HG02798 (cell line): ENCODE measurements at regions not wholly inside any gene's neighbourhood (a gene's known extent, or its start where the extent isn't known, plus 50 kb on each side); places are given as distances from the start of the nearest gene placed in this dataset.

Experiments
- ATAC-seq: cut with Tn5 transposase; IDR thresholded peaks from one replicate; pipeline ENCODE4 v1.9.1; 2021; ENCODE audit warnings: mild to moderate bottlenecking; ENCODE audit not compliant: unreplicated experiment, poor library complexity

GRCh38 chr16:49011901-49012300, 269.7 kb downstream of the CBLN1 start:
- ATAC-seq = no peak

- ATAC-seq = no peak
Observed at GRCh38 chr16:49010879-49011278, 270.8 kb downstream of the CBLN1 start.

DNA sequence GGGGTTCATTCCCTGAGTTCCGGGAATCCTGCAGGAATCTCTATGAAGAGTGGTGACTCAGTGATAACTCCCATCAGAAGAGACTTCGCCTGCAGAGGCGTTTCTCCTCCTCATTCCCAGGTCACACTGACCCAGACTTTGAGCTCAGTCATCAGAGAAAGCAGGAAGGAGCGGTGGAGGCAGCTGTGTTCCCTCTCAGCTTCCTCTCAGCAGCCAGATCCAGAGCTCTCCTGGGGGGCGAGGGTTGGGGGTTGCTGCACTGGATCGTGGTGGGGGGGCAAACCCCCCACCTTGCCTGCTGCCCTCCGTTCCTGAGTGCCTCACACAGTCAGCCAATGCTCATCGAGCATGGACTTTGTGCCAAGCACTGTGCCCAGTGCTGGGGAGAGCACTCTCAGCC, 271.2 kb downstream of the CBLN1 start:
- no peak for ATAC-seq

- no peak for ATAC-seq
Observed at GRCh38 chr16:49009204-49009603, 272.4 kb downstream of the CBLN1 start.

- ATAC-seq = no peak
Observed at GRCh38 chr16:49003992-49004391, 277.6 kb downstream of the CBLN1 start.

DNA sequence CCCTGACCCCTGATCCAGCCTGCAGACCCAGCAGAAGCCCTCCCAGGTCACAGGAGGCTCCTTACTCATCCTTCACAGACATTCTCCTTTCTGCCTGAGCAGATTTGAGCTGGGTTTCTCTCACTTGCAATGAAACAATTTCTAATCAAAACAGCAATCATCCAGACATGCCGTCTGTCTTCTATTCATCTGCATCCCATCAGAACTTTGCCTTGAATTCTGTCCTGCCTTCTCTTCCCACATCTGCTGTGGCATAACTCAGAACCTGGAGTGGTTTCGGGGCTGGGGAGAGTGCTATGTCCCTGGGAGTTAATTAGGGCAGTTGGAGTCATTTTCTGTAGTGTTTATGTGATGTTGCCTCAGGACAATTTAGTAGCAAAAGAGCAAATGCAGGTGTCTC, 278.6 kb downstream of the CBLN1 start:
- no peak for ATAC-seq

DNA sequence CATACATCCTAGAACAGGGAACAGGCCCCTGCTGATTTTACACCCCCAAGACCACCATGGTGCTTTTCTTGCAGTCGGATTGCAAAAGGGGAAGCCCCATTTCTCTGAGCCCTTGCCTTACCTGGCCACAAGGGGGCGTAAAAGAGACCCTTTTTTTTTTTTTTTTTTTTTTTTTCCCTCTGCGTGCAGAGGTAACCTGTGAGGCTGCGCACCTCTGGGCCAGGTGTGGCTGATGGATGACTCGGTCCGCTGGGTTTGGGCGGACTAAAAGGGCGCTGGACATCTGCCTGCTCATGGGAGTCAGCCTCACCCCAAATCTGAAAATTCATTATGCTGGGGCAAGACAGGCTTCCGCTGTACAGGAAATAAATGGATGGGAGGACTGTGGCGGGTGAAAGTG, 281.0 kb downstream of the CBLN1 start:
- ATAC-seq = no peak

GRCh38 chr16:48999508-48999907, 282.1 kb downstream of the CBLN1 start:
- ATAC-seq = no peak

- no peak for ATAC-seq
Observed at GRCh38 chr16:48999044-48999443, 282.6 kb downstream of the CBLN1 start.

DNA sequence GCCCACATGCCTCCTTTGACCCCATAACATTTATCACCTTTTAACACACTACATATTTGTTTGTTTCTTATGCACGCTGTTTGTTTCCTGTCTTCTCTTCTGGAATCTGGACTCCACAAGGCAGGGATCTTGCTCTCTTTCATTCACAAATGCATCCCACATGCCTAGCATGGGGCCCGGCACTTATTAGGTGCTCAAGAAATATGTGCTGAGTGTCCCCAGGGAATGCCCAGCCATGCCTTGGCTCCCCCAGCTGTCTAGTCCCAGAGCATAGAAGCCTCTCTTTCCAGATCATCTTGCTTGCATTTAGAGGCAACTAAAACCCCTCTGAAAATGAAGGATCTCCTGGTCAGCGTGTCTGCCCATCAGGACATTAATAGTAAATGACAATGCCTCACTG, 283.7 kb downstream of the CBLN1 start:
- ATAC-seq = no peak

DNA sequence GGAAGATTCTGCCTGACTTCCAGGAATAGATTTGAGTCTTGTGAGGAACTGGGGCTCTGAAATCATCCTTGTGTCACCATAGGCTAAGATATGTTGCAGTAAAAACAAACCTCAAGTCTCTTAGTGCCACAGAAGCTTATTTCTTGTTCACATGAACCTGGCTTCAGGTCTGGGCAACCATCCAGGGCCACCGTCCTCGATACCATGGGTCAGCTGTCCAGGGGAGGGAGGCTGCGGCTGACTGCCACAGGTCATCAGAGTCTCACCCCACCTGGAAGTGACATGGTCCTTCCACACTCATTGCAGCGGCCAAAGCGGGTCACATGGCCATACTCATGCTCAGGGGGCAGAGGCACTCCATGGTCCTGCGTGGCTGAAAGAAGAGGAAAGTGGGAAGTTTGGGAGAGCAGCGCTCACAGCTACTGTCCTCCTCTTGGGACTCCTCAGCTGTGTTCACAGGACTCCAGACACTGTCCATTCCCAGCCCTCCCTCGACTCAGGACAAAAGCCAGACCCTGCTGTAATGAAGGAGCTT, 284.5 kb downstream of the CBLN1 start:
- no peak for ATAC-seq

GRCh38 chr16:48978501-48978900, 303.1 kb downstream of the CBLN1 start:
- ATAC-seq = no peak

GRCh38 chr16:48972236-48972635, 309.4 kb downstream of the CBLN1 start:
- ATAC-seq = no peak

- ATAC-seq = no peak
Observed at GRCh38 chr16:48971571-48972077, 310.0 kb downstream of the CBLN1 start.

DNA sequence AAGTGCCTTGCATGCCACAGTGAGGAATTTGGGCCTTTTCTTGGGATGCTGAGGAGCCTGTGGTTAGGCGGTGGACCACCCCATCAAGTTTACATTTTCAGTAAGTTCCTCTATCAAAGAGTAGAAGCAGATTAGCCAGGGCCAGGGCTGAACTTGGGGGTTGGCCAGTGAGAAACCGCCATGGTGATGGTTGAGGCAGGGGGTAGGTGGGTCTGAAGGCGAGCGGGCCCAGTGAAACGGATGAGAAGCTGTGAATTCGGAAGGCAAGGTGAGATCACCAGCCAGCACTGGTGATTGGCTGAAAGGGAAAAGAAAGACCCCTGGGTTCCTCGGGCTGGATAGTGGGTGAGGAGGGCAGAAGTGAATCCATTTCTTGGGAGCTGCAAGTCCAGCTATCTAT, 311.4 kb downstream of the CBLN1 start:
- no peak for ATAC-seq

GRCh38 chr16:48969611-48970010, 312.0 kb downstream of the CBLN1 start:
- ATAC-seq = no peak

GRCh38 chr16:48965386-48965785, 316.3 kb downstream of the CBLN1 start:
- ATAC-seq = no peak

GRCh38 chr16:48963901-48964615, 317.6 kb downstream of the CBLN1 start:
- no peak for ATAC-seq

DNA sequence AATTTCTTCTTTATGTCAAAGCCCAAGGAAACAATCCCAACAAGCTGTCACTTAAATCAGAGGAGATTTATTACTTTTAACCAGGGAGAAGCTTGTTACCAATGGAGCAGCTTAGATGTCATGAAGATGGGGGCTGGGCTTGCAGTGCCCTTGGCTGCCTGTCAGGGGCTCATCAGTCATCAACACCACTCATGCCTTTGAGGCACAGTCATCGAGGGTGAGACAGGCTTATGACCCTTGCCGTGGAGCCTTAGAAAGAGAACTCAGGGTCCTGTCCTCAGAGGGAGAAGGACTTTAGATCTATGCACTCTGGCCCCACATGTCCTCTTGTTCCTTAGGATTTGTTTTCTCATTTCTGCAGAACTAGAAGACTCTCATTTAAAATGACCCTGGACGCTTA, 318.3 kb downstream of the CBLN1 start:
- ATAC-seq = no peak

GRCh38 chr16:48961546-48961945, 320.1 kb downstream of the CBLN1 start:
- ATAC-seq = no peak

DNA sequence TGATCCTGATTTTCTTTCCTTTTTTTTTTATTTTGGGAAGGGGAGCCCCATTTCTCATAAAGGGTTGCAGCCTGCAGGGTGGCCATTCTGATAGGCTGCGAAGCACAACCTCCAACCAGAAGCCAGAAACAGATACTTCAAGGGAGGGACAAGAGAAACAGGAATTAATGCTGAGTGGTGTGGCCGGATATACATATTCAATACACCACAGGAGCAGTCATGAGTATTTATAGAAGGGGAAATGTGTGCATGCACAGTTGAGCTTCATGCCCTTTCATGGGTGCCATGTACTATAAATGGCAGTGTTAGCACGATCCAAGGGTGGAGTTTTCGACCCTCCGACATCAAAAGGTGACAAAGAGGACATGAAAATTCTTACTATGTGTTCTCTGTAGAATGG, 320.8 kb downstream of the CBLN1 start:
- no peak for ATAC-seq

DNA sequence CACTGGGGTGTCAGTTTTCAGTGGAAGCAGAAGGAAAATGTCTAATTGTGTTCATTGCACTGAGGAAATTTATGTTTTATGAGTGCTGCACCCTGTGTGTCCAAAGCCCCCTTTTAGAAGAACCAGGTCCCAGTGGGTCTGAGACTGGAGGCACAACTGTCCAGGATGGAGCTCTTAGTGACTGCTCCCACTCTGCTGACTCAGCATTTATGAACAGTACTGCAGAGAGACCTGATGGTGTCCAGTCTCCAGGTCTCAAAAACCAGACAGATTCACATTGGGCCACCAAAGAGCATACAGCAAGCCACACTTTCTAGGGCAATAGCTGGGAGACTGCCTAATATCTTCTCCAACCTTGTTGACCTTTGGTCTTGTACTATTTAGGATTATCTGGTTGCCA, 321.9 kb downstream of the CBLN1 start:
- no peak for ATAC-seq
